Lung (tissue), 11 donors: ENCODE measurements at regions not wholly inside any gene's neighbourhood (a gene's known extent, or its start where the extent isn't known, plus 50 kb on each side); places are given as distances from the start of the nearest gene placed in this dataset.

Experiments used
- ATAC-seq: fragments of 200-7000 bp; cut with Tn5 transposase; one replicate; pipeline ENCODE4 v1.9.1; 2020; ENCODE audit warnings: moderate number of reproducible peaks; ENCODE audit not compliant: insufficient read depth, low FRiP score
- DNase-seq, 3 donors: peaks; one replicate each; pipeline ENCODE4 v3.0.0-alpha.2; 2013 to 2017
- H3K27ac ChIP-seq, 2 donors: one replicate each; pipeline ENCODE4 v1.5.1; 2013; ENCODE audit warnings: mild to moderate bottlenecking in 2 of 2, moderate library complexity in 2 of 2, control low read depth in 1 of 2, inconsistent platforms in 1 of 2, low read depth in 1 of 2, low read length in 1 of 2
- H3K27me3 ChIP-seq, 3 donors: one replicate each; pipeline ENCODE4 v1.5.1; 2013; ENCODE audit warnings: low read length in 2 of 3; ENCODE audit not compliant: control insufficient read depth in 3 of 3, insufficient read depth in 3 of 3
- H3K36me3 ChIP-seq, 4 donors: one replicate each; pipeline ENCODE4 v1.5.1; 2013; ENCODE audit warnings: low read length in 4 of 4, mild to moderate bottlenecking in 1 of 4, moderate library complexity in 1 of 4; ENCODE audit not compliant: control insufficient read depth in 4 of 4, insufficient read depth in 4 of 4
- H3K4me1 ChIP-seq, 5 donors: one replicate each; pipeline ENCODE4 v1.5.1; 2013; ENCODE audit warnings: low read length in 5 of 5, mild to moderate bottlenecking in 2 of 5, moderate library complexity in 1 of 5; ENCODE audit not compliant: control insufficient read depth in 5 of 5, insufficient read depth in 5 of 5
- H3K4me3 ChIP-seq: one replicate; pipeline ENCODE4 v1.5.1; 2013; ENCODE audit warnings: mild to moderate bottlenecking, control low read depth, moderate library complexity
- H3K9ac ChIP-seq, 2 donors: one replicate each; pipeline ENCODE4 v1.5.1; 2013; ENCODE audit warnings: low read length in 2 of 2, control low read depth in 1 of 2; ENCODE audit not compliant: insufficient read depth in 1 of 2
- H3K9me3 ChIP-seq, 4 donors: one replicate each; pipeline ENCODE4 v1.5.1; 2013; ENCODE audit warnings: low read length in 3 of 4, mild to moderate bottlenecking in 1 of 4, moderate library complexity in 1 of 4; ENCODE audit not compliant: control insufficient read depth in 4 of 4, insufficient read depth in 3 of 4
- WGBS, 2 donors: extraction: QIAGEN DNeasy Blood & Tissue Kit; methylation state at CpG; one replicate each; pipeline ENCODE4 v1.1.7; 2013; 5-methylcytosine and 5-hydroxymethylcytosine counted together
- TF ChIP-seq, protein P1 (sequence below): IDR thresholded peaks from 2 replicates; pipeline ENCODE4 v1.5.1; 2012; ENCODE audit warnings: mild to moderate bottlenecking; ENCODE audit errors: control extremely low read depth, extremely low read depth
- donor health status: control.
- donor health status: control.
- donor health status: Bipolar disorder and iron deficiency.
- donor health status: healthy.
- donor health status: DM: yes; HTN: yes; CAD: no.

DNA sequence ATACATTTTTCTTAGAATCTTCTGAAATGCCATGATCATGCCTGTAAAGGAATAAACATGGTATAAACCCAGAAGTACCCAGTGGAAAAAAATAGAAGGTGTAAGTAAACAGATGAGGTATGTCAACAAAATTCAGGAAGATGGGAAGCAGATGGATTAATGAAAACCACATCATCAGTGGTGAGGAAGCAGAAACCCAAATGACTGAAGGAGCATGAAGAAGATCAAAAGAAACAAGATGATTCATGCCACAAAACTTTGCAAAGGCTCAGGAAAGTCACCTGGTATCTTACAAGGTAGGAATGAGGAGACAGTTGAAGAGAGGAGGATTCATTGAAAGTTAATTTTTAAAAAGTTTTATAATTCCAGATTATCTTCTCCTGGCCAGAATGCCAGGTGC, 132.8 kb upstream of the PAPPA start:
- H3K9ac ChIP-seq: no peak overlapping the region
- ATAC-seq (no peak), DNase-seq (no peak)
- TF ChIP-seq, protein P1, sequence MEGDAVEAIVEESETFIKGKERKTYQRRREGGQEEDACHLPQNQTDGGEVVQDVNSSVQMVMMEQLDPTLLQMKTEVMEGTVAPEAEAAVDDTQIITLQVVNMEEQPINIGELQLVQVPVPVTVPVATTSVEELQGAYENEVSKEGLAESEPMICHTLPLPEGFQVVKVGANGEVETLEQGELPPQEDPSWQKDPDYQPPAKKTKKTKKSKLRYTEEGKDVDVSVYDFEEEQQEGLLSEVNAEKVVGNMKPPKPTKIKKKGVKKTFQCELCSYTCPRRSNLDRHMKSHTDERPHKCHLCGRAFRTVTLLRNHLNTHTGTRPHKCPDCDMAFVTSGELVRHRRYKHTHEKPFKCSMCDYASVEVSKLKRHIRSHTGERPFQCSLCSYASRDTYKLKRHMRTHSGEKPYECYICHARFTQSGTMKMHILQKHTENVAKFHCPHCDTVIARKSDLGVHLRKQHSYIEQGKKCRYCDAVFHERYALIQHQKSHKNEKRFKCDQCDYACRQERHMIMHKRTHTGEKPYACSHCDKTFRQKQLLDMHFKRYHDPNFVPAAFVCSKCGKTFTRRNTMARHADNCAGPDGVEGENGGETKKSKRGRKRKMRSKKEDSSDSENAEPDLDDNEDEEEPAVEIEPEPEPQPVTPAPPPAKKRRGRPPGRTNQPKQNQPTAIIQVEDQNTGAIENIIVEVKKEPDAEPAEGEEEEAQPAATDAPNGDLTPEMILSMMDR: no peak
- H3K27ac ChIP-seq: no peak overlapping the region
- no peaks in the 10 kb centered on the region for H3K27me3 ChIP-seq
- H3K36me3 ChIP-seq: no peaks in the 10 kb centered on the region
- no peak overlapping the region for H3K4me3 ChIP-seq
- no peaks in the 10 kb centered on the region for H3K9me3 ChIP-seq
- H3K4me1 ChIP-seq: no peaks in the 10 kb centered on the region

DNA sequence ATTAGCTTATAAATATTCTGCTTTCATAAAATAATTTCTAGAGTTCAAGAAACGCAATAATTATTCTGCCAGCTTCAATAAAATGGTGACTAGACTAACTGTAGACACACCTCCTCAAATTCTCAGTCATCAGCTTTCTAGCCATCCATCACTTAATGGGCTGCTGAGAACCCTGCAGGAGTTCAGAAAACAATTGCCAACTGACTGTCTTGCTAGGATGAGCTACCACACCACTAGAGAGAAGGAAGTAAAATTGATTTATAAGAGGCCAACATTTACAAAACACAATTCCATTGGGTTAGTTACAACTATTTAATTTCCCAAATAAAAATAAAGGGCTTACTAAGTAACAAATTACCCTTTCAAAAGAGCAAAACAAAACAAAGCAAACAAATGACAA, 126.5 kb upstream of the PAPPA start:
- TF ChIP-seq, protein P1: no peak
- no peaks in the 10 kb centered on the region for H3K36me3 ChIP-seq
- H3K27ac ChIP-seq: no peak overlapping the region
- WGBS, 2 donors: 78 to 86% methylated on average over 1 of the region's 1 CpG
- H3K4me1 ChIP-seq: no peaks in the 10 kb centered on the region
- DNase-seq (no peak), ATAC-seq (no peak)
- H3K9me3 ChIP-seq: peaks cover 0 to 5% (median 0%) of the 10 kb centered on the region in 4 donors
- H3K4me3 ChIP-seq: no peak overlapping the region
- H3K27me3 ChIP-seq: no peaks in the 10 kb centered on the region
- no peak overlapping the region for H3K9ac ChIP-seq

- H3K27me3 ChIP-seq: no peaks in the 10 kb centered on the region
- no peak overlapping the region for H3K27ac ChIP-seq
- H3K36me3 ChIP-seq: no peaks in the 10 kb centered on the region
- no peak for DNase-seq
- H3K4me1 ChIP-seq: no peaks in the 10 kb centered on the region
- no peak overlapping the region for H3K9ac ChIP-seq
- peaks cover 0 to 5% (median 0%) of the 10 kb centered on the region in 4 donors for H3K9me3 ChIP-seq
- no peak overlapping the region for H3K4me3 ChIP-seq
- WGBS, 2 donors: 82 to 93% methylated on average over 1 of the region's 1 CpG
- no peak for ATAC-seq
- TF ChIP-seq, protein P1: no peak
Observed at GRCh38 chr9:116027511-116027910, 126.1 kb upstream of the PAPPA start.

DNA sequence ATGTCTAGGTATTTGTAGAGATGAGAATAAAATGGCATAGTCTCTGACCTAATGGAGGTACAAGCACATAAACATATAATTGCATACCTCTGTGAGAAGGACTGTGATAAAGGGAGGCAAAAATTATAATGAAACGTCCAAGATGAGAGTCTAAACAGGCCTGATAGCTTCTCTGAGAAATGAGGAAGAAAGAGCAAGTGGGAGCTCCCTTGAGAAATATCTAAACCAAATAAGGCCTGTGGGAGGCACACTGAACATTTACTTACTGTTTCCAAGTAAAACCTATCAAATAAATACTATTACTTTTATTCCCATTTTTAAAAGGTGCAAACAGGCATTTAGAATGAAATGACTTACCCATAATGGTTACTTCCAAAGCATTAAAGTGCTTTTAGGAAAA, 125.6 kb upstream of the PAPPA start:
- Histone ChIP-seq H3K9ac (no peak overlapping the region), H3K27ac (no peak overlapping the region)

More for the DNA sequence above, 125.6 kb upstream of the PAPPA start:
- Histone ChIP-seq H3K36me3 (no peaks in the 10 kb centered on the region), H3K4me3 (no peak overlapping the region), H3K9me3 (peaks cover 0 to 5% (median 0%) of the 10 kb centered on the region in 4 donors), H3K4me1 (no peaks in the 10 kb centered on the region), H3K27me3 (no peaks in the 10 kb centered on the region)
- DNase-seq (no peak), ATAC-seq (no peak)
- TF ChIP-seq, protein P1: no peak
- WGBS, 2 donors: 40 to 59% methylated on average over 1 of the region's 1 CpG
